HFFc6 (cell line): ENCODE measurements at regions not wholly inside any gene's neighbourhood (a gene's known extent, or its start where the extent isn't known, plus 50 kb on each side); places are given as distances from the start of the nearest gene placed in this dataset.
"Not testable (repeated sequence)": the region's sequence is repeated elsewhere in the genome, so short reads cannot be mapped to it uniquely, and the experiment has no call there.

Source experiments
- DNase-seq: peaks from one replicate; pipeline ENCODE4 v3.0.0-alpha.2; 2018
- H3K27ac Mint-ChIP-seq: 2 replicates; pipeline ENCODE4 v1.8.0; 2020; ENCODE audit warnings: mild to moderate bottlenecking, mixed read lengths
- H3K27me3 Mint-ChIP-seq: 2 replicates; pipeline ENCODE4 v1.8.0; 2021; ENCODE audit warnings: mild to moderate bottlenecking, moderate library complexity, mixed read lengths; ENCODE audit not compliant: insufficient read depth
- H3K36me3 Mint-ChIP-seq: 2 replicates; pipeline ENCODE4 v1.8.0; 2021; ENCODE audit warnings: low read depth, mixed read lengths
- H3K4me1 Mint-ChIP-seq: 2 replicates; pipeline ENCODE4 v1.8.0; 2020; ENCODE audit warnings: low read depth, mixed read lengths
- H3K4me3 Mint-ChIP-seq: 2 replicates; pipeline ENCODE4 v1.8.0; 2020; ENCODE audit warnings: mild to moderate bottlenecking, moderate library complexity, mixed read lengths
- H3K9me3 Mint-ChIP-seq: 2 replicates; pipeline ENCODE4 v1.8.0; 2020; ENCODE audit warnings: mild to moderate bottlenecking, mixed read lengths
- CTCF ChIP-seq: fragments of 200-600 bp; sonication (generic); IDR thresholded peaks from 2 replicates; pipeline ENCODE4 v1.5.0; 2021; ENCODE audit warnings: antibody characterized with exemption, mild to moderate bottlenecking

- H3K27ac Mint-ChIP-seq, H3K27me3 Mint-ChIP-seq, DNase-seq, H3K4me1 Mint-ChIP-seq, H3K36me3 Mint-ChIP-seq, H3K4me3 Mint-ChIP-seq, H3K9me3 Mint-ChIP-seq: not testable (repeated sequence)
These were observed 1336.5 kb downstream of the SPATA31A7 start for GRCh38 chr9:62526306-62526705.

- H3K27ac Mint-ChIP-seq, result not testable (repeated sequence)
These were observed 1342.4 kb downstream of the SPATA31A7 start for GRCh38 chr9:62532162-62532776.

GRCh38 chr9:62532777-62533173, 1342.9 kb downstream of the SPATA31A7 start:
- DNase-seq, H3K27ac Mint-ChIP-seq, H3K4me1 Mint-ChIP-seq, H3K36me3 Mint-ChIP-seq, H3K9me3 Mint-ChIP-seq, H3K27me3 Mint-ChIP-seq, H3K4me3 Mint-ChIP-seq: not testable (repeated sequence)

More at GRCh38 chr9:62532162-62532776, 1342.4 kb downstream of the SPATA31A7 start:
- H3K4me1 Mint-ChIP-seq, H3K4me3 Mint-ChIP-seq, H3K36me3 Mint-ChIP-seq, H3K9me3 Mint-ChIP-seq, DNase-seq, H3K27me3 Mint-ChIP-seq: not testable (repeated sequence)

GRCh38 chr9:62550539-62550938, 1360.7 kb downstream of the SPATA31A7 start:
- not testable (repeated sequence) for H3K27me3 Mint-ChIP-seq, H3K4me3 Mint-ChIP-seq, DNase-seq, H3K4me1 Mint-ChIP-seq, H3K36me3 Mint-ChIP-seq, H3K9me3 Mint-ChIP-seq, H3K27ac Mint-ChIP-seq
- TF ChIP-seq CTCF, result peak; percentile 34; the same call in 1 of the 2 replicates

- not testable (repeated sequence) for H3K27me3 Mint-ChIP-seq, DNase-seq, H3K27ac Mint-ChIP-seq, H3K4me1 Mint-ChIP-seq, H3K9me3 Mint-ChIP-seq, H3K4me3 Mint-ChIP-seq, H3K36me3 Mint-ChIP-seq
These were observed 1370.8 kb downstream of the SPATA31A7 start for GRCh38 chr9:62560603-62561002.

GRCh38 chr9:62565132-62565531, 1375.3 kb downstream of the SPATA31A7 start:
- not testable (repeated sequence) for H3K27me3 Mint-ChIP-seq, H3K4me1 Mint-ChIP-seq, H3K9me3 Mint-ChIP-seq, H3K27ac Mint-ChIP-seq, H3K36me3 Mint-ChIP-seq, DNase-seq, H3K4me3 Mint-ChIP-seq

GRCh38 chr9:62566430-62566829, 1376.6 kb downstream of the SPATA31A7 start:
- not testable (repeated sequence) for H3K4me3 Mint-ChIP-seq, H3K9me3 Mint-ChIP-seq, H3K4me1 Mint-ChIP-seq, H3K27me3 Mint-ChIP-seq, H3K36me3 Mint-ChIP-seq, DNase-seq, H3K27ac Mint-ChIP-seq

GRCh38 chr9:62597128-62597527, 1407.3 kb downstream of the SPATA31A7 start:
- not testable (repeated sequence) for H3K9me3 Mint-ChIP-seq, DNase-seq, H3K4me1 Mint-ChIP-seq, H3K4me3 Mint-ChIP-seq, H3K27me3 Mint-ChIP-seq, H3K36me3 Mint-ChIP-seq, H3K27ac Mint-ChIP-seq
